HepG2 (cell line): ENCODE measurements at regions not wholly inside any gene's neighbourhood (a gene's known extent, or its start where the extent isn't known, plus 50 kb on each side); places are given as distances from the start of the nearest gene placed in this dataset.

Experiments used
- ATAC-seq: fragments of 200-7000 bp; cut with Tn5 transposase; 3 replicates; pipeline ENCODE4 v1.9.1; 2020; ENCODE audit warnings: mild to moderate bottlenecking, moderate library complexity
- BruUV-seq: library from RNA; stranded (reverse); fragments of 400-500 nt; replicated peaks from 2 replicates; lab custom pipeline; 2021; lab: Mats Ljungman, UMichigan
- CTCF ChIA-PET: fragments of 300-600 bp; formaldehyde crosslinking; extraction: SDS; loops from one replicate; lab custom pipeline; 2021; ENCODE audit warnings: low total read pairs, inconsistent platforms, low intra/inter-chr PET ratio; lab: Yijun Ruan, JAX
- POLR2A ChIA-PET: fragments of 350-600 bp; sonication (Branson Sonifier 250); formaldehyde crosslinking; loops from one replicate; lab custom pipeline; 2020; ENCODE audit warnings: antibody characterized with exemption, inconsistent platforms; lab: Yijun Ruan, JAX
- DNase-seq: peaks from one replicate; pipeline ENCODE4 v3.0.0-alpha.2; 2015; ENCODE audit warnings: low spot score
- FAIRE-seq: peaks from 3 replicates; lab custom pipeline; 2011; peaks lifted over from hg19 to GRCh38; lab: Jason Lieb, UNC
- H2AFZ ChIP-seq: one replicate; pipeline ENCODE4 v1.6.1; 2011; ENCODE audit warnings: low read length, inconsistent platforms
- H3K27ac ChIP-seq: fragments of 300-600 bp; 3 replicates; pipeline ENCODE4 v1.8.0; 2011; ENCODE audit warnings: mixed run types, mild to moderate bottlenecking, mixed read lengths, low read length, inconsistent platforms; ENCODE audit not compliant: insufficient read depth; ENCODE audit errors: extremely low read length
- H3K27me3 ChIP-seq, 2 experiments: fragments of 200-600 bp in 1 of 2; 2 replicates in 1 of 2; 3 replicates in 1 of 2; pipeline versions ENCODE4 v1.6.0 to v1.8.0; 2011; ENCODE audit warnings: low read length in 2 of 2, mild to moderate bottlenecking in 2 of 2, moderate library complexity in 2 of 2, inconsistent platforms in 1 of 2; ENCODE audit not compliant: insufficient read depth in 2 of 2, control insufficient read depth in 1 of 2
- H3K36me3 ChIP-seq, 2 experiments: fragments of 200-600 bp in 1 of 2; replicated peaks in 1 of 2; 2 replicates in 1 of 2; 3 replicates in 1 of 2; pipeline versions ENCODE4 v1.5.1 to v1.8.0; 2011; ENCODE audit warnings: low read length in 2 of 2, inconsistent platforms in 1 of 2; ENCODE audit not compliant: insufficient read depth in 2 of 2, control insufficient read depth in 1 of 2
- H3K4me1 ChIP-seq: 2 replicates; pipeline ENCODE4 v1.5.1; 2012; ENCODE audit warnings: low read length, inconsistent platforms; ENCODE audit not compliant: insufficient read depth
- H3K4me2 ChIP-seq: 2 replicates; pipeline ENCODE4 v1.6.0; 2011; ENCODE audit warnings: low read depth, low read length, inconsistent platforms
- H3K4me3 ChIP-seq, 3 experiments: fragments of 200-600 bp in 1 of 3; sonication (generic), shearing (Covaris generic) in 1 of 3; replicated peaks in 1 of 3; 2 replicates each; pipeline ENCODE4 v1.5.1; 2011 to 2016; ENCODE audit warnings: low read length in 3 of 3, inconsistent platforms in 2 of 3, low read depth in 2 of 3, mild to moderate bottlenecking in 2 of 3, control low read depth in 1 of 3, mixed read lengths in 1 of 3; ENCODE audit not compliant: insufficient read depth in 1 of 3
- H3K79me2 ChIP-seq: one replicate; pipeline ENCODE4 v1.6.1; 2011; ENCODE audit warnings: low read length, inconsistent platforms; ENCODE audit not compliant: insufficient read depth
- H3K9ac ChIP-seq: 2 replicates; pipeline ENCODE4 v1.6.0; 2011; ENCODE audit warnings: mild to moderate bottlenecking, low read depth, low read length, inconsistent platforms; ENCODE audit not compliant: insufficient read depth
- H3K9me3 ChIP-seq: 2 replicates; pipeline ENCODE4 v1.5.1; 2012; ENCODE audit warnings: mild to moderate bottlenecking, low read length
- H4K20me1 ChIP-seq: 2 replicates; pipeline ENCODE4 v1.6.0; 2011; ENCODE audit warnings: inconsistent platforms, mild to moderate bottlenecking, low read length, moderate library complexity; ENCODE audit not compliant: insufficient read depth
- ARID2 ChIP-seq: sonication (generic); formaldehyde crosslinking; IDR thresholded peaks from 2 replicates; pipeline ENCODE4 v1.8.1; 2022; ENCODE audit warnings: mild to moderate bottlenecking, missing genetic modification reagents, borderline replicate concordance
- CBX5 ChIP-seq: sonication (generic); formaldehyde crosslinking; IDR thresholded peaks from 2 replicates; pipeline ENCODE4 v1.4.0; 2020; ENCODE audit warnings: missing genetic modification reagents, borderline replicate concordance
- GTF3A ChIP-seq: sonication (generic); formaldehyde crosslinking; conservative IDR thresholded peaks from 2 replicates; pipeline ENCODE4 v1.4.0; 2020; ENCODE audit warnings: mild to moderate bottlenecking, missing genetic modification reagents
- KDM4B ChIP-seq: sonication (generic); formaldehyde crosslinking; IDR thresholded peaks from 2 replicates; pipeline ENCODE4 v1.4.0; 2020; ENCODE audit warnings: missing genetic modification reagents
- KLF13 ChIP-seq: sonication (generic); formaldehyde crosslinking; IDR thresholded peaks from 2 replicates; pipeline ENCODE4 v1.4.0; 2020; ENCODE audit warnings: mild to moderate bottlenecking, missing genetic modification reagents
- PAF1 ChIP-seq: IDR thresholded peaks from 2 replicates; pipeline ENCODE4 v1.6.1; 2016; ENCODE audit warnings: missing genetic modification reagents, missing compliant biosample characterization
- RBAK ChIP-seq: sonication (generic); formaldehyde crosslinking; IDR thresholded peaks from 2 replicates; pipeline ENCODE4 v1.5.1; 2020; ENCODE audit warnings: mild to moderate bottlenecking, missing genetic modification reagents
- ZNF605 ChIP-seq: sonication (generic); formaldehyde crosslinking; IDR thresholded peaks from 2 replicates; pipeline ENCODE4 v1.8.0; 2022; ENCODE audit warnings: mild to moderate bottlenecking, missing genetic modification reagents
- ZNF777 ChIP-seq: sonication (generic); formaldehyde crosslinking; IDR thresholded peaks from 2 replicates; pipeline ENCODE4 v1.4.0; 2020; ENCODE audit warnings: missing genetic modification reagents
- WGBS: methylation state at CpG from one replicate; pipeline ENCODE4 v1.1.6; 2017; ENCODE audit warnings: low lambda C conversion rate; 5-methylcytosine and 5-hydroxymethylcytosine counted together
- in situ Hi-C: cut with HindIII; loops from 2 replicates; pipeline ENCODE4 v1.10.0; 2017; ENCODE audit warnings: low pct_unique_long_range_greater_than_20kb; ENCODE audit not compliant: extremely low pct_ligation_motif_present
- intact Hi-C: fragments of 100-400 bp; cut with micrococcal nuclease; formaldehyde crosslinking; loops from one replicate; pipeline ENCODE4 v1.10.0; 2022; ENCODE audit not compliant: unreplicated experiment
- TF ChIP-seq, protein P1 (sequence below): sonication (generic); formaldehyde crosslinking; IDR thresholded peaks from 2 replicates; pipeline ENCODE4 v1.4.0; 2020; ENCODE audit warnings: mild to moderate bottlenecking, missing genetic modification reagents
- TF ChIP-seq, protein P2 (sequence below): sonication (generic); formaldehyde crosslinking; IDR thresholded peaks from 2 replicates; pipeline ENCODE4 v1.4.0; 2020; ENCODE audit warnings: mild to moderate bottlenecking, missing genetic modification reagents
- TF ChIP-seq, protein P3 (sequence below), 2 experiments: fragments of 450-650 bp in 1 of 2; sonication (generic) in 1 of 2; formaldehyde crosslinking; IDR thresholded peaks; 2 replicates each; pipeline versions ENCODE4 v1.5.0 to v1.8.0; 2020 to 2022; ENCODE audit warnings: mild to moderate bottlenecking in 1 of 2, missing genetic modification reagents in 1 of 2

DNA sequence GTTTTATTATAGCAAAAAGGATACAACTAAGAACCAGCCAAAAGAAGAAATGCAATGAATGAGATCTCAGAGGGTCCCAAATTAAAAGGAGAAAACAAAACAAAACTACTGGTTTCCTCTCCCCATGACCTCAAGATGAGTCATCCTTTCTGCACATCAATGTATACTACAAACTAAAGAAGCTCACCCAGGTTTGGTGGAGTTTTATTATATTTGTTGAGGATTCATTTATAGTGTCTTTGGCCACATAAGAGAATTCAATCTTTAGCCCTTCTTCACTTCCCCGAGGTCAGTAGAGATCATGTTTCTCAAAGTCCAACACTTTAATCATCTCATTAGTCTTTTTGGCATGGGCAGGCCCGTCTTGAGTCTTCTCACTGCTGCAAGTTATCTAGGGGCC, 210.6 kb downstream of the SLC6A15 start (continued):
- TF ChIP-seq, protein P1, sequence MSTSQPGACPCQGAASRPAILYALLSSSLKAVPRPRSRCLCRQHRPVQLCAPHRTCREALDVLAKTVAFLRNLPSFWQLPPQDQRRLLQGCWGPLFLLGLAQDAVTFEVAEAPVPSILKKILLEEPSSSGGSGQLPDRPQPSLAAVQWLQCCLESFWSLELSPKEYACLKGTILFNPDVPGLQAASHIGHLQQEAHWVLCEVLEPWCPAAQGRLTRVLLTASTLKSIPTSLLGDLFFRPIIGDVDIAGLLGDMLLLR (CRISPR knock-in tag): no peak

DNA sequence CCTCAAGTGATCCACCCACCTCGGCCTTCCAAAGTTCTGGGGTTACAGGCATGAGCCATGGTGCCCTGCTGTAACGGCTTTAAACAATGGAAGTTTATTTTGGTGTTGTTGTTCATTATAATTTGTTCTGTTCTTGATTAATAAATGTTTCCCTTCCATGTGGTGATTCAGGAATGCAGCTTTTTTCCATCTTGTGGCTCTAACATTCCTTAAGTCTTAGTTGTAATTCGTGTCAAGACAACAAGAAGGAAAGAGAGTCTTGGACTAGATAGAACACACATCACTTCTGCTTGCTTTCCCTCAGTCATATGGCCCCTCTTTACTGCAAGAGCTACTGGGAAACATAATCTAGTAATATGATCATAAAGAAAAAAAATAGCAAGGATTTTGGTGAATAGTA, 211.6 kb downstream of the SLC6A15 start:
- no peaks in the 10 kb centered on the region for H3K27me3 ChIP-seq
- FAIRE-seq: no peak
- in situ Hi-C loops: no loop called here
- ChIA-PET POLR2A (no interaction called here), CTCF (no interaction called here)
- H3K4me3 ChIP-seq: no peak overlapping the region
- H3K79me2 ChIP-seq: no peaks in the 10 kb centered on the region
- H3K9me3 ChIP-seq: no peaks in the 10 kb centered on the region
- no peaks in the 10 kb centered on the region for H4K20me1 ChIP-seq
- BruUV-seq: no TSS peak
- H3K4me1 ChIP-seq: no peaks in the 10 kb centered on the region
- no peak for DNase-seq
- H2AFZ ChIP-seq: no peak overlapping the region
- ATAC-seq: no peak
- TF ChIP-seq CBX5 (CRISPR knock-in tag) (no peak), KDM4B (CRISPR knock-in tag) (no peak), GTF3A (CRISPR knock-in tag) (no peak), PAF1 (CRISPR knock-in tag) (no peak), ARID2 (CRISPR knock-in tag) (no peak), ZNF777 (CRISPR knock-in tag) (no peak), KLF13 (CRISPR knock-in tag) (no peak), ZNF605 (no peak), RBAK (CRISPR knock-in tag) (no peak)
- TF ChIP-seq, protein P2, sequence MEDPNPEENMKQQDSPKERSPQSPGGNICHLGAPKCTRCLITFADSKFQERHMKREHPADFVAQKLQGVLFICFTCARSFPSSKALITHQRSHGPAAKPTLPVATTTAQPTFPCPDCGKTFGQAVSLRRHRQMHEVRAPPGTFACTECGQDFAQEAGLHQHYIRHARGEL (CRISPR knock-in tag): no peak
- TF ChIP-seq, protein P3, sequence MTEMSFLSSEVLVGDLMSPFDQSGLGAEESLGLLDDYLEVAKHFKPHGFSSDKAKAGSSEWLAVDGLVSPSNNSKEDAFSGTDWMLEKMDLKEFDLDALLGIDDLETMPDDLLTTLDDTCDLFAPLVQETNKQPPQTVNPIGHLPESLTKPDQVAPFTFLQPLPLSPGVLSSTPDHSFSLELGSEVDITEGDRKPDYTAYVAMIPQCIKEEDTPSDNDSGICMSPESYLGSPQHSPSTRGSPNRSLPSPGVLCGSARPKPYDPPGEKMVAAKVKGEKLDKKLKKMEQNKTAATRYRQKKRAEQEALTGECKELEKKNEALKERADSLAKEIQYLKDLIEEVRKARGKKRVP (CRISPR knock-in tag; IDR thresholded peaks at IDR 0.05): no peak
- 2% methylated on average over 3 of the region's 3 CpGs for WGBS
- no peak overlapping the region for H3K27ac ChIP-seq
- intact Hi-C loops: no loop called here
- no peaks in the 10 kb centered on the region for H3K36me3 ChIP-seq
- no peak overlapping the region for H3K9ac ChIP-seq
- no peak overlapping the region for H3K4me2 ChIP-seq
